HG02759 (cell line): ENCODE measurements at regions not wholly inside any gene's neighbourhood (a gene's known extent, or its start where the extent isn't known, plus 50 kb on each side); places are given as distances from the start of the nearest gene placed in this dataset.
"Not testable (repeated sequence)": the region's sequence is repeated elsewhere in the genome, so short reads cannot be mapped to it uniquely, and the experiment has no call there.

Experiments
- ATAC-seq: cut with Tn5 transposase; IDR thresholded peaks from one replicate; pipeline ENCODE4 v1.9.1; 2021; ENCODE audit warnings: mild to moderate bottlenecking, moderate library complexity; ENCODE audit not compliant: unreplicated experiment

GRCh38 chr4:24212642-24213041 lies 322.8 kb upstream of the PPARGC1A start:
- ATAC-seq: no peak

DNA sequence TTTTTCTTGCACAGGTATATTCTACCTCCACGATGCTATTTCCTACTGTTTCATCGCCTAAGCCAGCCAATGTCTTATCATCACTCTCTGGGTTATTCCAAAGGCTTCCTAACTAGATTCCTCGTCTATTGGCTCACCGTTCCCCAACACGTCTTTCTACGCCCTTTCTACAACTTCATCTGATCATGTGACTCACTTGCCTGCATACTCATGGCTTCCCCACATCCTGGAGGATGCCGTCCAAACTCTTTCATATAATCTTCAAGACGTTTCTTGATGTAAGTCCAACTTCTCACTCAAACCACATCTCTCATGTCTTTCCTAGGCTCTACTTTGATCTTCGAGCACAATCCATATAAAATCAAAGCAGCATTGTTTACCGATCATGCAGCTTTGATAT lies 322.0 kb upstream of the PPARGC1A start:
- no peak for ATAC-seq

- ATAC-seq: no peak
These were observed 320.6 kb upstream of the PPARGC1A start for GRCh38 chr4:24210332-24210902.

DNA sequence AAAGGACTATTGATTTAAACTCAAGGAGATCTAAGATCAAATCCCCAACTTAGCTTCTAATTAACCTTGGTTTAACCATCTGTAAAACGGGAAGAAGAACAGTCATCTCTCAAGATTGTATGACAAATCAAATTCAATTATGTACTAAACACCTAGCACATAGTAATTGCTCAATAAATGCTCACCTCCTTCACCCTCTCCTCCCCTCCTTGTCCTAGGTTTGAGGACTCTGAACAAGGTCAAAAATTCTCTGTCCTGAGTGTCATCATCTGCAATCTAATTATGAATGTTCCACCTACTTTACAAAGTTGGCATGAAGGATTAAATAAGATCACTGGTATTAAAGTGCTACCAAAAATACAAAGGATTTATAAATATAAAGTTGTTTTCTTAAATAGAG lies 320.1 kb upstream of the PPARGC1A start:
- no peak for ATAC-seq

DNA sequence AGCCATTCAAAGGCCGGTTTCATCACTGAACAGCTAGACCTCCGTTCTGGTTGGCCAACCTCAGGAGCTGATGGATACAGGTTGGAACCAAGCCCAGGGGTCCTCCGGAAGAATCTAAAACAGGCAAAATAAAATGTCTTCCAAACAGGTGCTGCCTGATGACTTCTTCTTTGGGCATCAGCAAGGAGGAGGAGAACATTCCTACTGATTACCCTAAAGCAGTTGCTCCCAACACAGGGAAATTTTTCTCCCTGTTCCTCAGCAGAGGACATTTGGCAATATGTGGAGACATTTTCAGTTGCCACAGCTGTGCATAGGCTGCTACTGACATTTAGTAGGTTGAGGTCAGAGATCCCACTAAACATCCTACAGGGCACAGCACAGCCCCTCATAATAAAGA lies 319.3 kb upstream of the PPARGC1A start:
- no peak for ATAC-seq

DNA sequence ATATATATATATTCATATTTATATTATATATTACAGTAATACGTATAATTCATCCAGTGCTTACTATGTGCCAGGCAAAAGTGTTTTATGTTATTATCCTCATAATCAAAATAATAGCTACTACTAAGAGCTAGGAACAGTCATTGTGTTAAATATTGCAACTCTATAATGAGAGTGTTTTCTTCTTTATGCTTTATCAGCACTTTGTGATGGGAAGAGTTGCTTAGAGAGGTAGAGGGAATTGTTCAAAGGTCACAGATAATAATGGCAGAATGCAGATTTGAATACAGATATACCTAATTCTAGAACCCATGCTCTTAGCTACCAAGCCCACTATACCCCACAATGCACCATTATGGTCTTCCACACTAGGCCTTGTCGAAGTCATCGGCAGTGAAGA lies 318.8 kb upstream of the PPARGC1A start:
- no peak for ATAC-seq

- not testable (repeated sequence) for ATAC-seq
These were observed 314.9 kb upstream of the PPARGC1A start for GRCh38 chr4:24204708-24205107.

DNA sequence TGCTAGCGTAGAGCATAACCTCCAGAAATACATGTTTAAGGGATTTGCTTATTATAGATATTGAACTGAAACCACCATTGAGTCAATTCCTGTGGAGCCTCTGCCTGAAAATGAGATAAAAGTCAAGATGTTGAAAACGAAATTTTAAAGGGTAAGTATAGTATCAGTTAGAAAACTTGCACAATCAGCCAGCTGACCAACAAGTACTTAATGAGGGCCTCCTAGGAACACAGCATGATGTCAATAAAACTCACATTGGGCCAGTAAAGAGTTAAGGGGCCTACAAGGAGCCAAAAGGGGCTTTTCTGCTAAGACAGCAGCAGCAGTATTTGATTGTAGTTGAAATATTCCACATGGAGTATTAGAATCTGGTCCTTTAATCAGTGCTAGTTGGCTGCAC lies 314.1 kb upstream of the PPARGC1A start:
- ATAC-seq: no peak

GRCh38 chr4:24202579-24202978 lies 312.7 kb upstream of the PPARGC1A start:
- ATAC-seq: no peak

GRCh38 chr4:24197955-24198354 lies 308.1 kb upstream of the PPARGC1A start:
- ATAC-seq: no peak

DNA sequence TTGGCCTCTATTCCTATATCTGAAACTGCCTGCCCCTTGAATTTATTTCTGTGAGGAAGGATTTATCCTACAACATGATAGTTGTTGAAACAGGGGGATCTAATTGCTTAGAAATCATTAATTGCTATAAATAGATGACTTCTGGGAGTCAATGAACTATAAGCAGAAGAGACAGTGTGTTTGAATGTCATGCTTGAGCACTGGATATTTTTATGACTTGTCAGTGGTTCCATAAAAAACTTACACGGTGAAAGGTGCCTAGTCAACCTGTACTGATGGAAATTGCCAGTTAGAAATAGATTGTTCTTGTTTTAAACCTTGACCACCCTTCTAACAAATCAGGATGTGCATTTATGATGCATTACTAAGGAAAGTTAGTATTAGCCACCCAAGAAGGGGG lies 306.9 kb upstream of the PPARGC1A start:
- ATAC-seq: no peak

GRCh38 chr4:24195991-24196736 lies 306.3 kb upstream of the PPARGC1A start:
- ATAC-seq: no peak

DNA sequence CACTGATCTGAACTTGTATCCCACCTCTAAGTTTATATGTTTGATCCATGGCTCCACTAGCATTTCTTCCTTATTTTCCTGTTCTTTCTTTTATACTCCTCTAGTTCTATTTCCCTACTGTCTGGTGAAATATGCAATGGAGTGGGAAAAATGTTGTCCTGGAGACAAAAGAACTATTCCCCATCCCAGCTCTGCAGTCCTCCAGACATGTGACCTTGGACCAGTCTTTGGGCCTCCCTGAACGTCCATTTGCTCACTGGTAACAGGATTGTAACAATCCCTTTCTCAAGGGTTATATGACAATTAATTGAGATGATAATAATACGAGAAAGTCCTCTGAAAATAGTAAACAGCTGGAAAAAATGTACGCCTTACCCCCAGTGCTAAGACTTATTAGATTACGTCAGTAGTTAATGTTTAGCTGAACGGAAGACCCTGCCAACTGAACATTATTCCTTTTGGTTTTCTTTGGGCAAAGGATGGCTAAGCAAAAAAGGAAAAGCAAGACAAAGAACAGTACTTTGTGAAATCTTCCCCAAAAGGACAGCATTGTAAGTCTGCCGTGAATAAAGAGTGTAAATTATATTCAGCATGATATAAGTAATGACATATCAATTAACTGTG lies 302.3 kb upstream of the PPARGC1A start:
- ATAC-seq: no peak

GRCh38 chr4:24190761-24191695 lies 301.2 kb upstream of the PPARGC1A start:
- ATAC-seq: no peak

- ATAC-seq: no peak
These were observed 298.6 kb upstream of the PPARGC1A start for GRCh38 chr4:24188459-24188858.

GRCh38 chr4:24186466-24186865 lies 296.6 kb upstream of the PPARGC1A start:
- no peak for ATAC-seq

DNA sequence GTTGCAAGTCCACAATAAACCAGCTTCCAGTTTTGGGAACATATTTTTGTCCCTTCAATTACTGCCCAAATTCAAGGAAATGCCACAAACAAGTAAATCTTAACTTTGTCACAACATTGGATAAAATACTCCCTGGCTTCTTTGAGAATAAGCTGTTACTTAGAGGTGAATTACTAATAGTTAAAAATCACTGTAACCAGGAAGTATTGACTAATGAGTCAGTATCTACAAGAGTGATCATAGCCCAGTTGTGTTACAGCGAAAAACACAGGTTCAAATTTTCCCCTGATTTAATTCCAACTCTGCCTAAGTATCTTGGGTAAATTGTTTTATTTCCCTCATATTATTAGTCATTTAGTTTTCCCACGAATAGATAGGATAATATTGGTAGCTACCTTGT lies 291.2 kb upstream of the PPARGC1A start:
- no peak for ATAC-seq

DNA sequence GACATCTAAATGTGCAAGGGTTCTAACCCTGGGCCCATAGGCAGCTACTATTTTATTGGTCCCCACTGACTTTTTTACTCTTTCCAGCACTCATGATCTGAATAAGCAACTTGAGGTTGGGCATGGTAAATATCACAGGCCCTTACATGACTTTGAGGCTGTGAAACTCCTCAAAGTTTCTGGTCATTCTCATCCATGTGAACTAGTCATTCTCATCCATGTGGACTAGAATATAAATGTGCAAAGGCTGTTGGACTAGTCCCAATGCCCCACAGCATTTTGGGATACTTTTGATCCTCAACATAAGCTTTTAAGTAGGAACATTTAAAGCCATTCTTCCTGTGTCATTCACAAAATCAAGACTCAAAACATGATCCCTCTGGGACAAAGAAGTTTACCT lies 290.7 kb upstream of the PPARGC1A start:
- no peak for ATAC-seq

GRCh38 chr4:24179201-24179840 lies 289.5 kb upstream of the PPARGC1A start:
- ATAC-seq: no peak

DNA sequence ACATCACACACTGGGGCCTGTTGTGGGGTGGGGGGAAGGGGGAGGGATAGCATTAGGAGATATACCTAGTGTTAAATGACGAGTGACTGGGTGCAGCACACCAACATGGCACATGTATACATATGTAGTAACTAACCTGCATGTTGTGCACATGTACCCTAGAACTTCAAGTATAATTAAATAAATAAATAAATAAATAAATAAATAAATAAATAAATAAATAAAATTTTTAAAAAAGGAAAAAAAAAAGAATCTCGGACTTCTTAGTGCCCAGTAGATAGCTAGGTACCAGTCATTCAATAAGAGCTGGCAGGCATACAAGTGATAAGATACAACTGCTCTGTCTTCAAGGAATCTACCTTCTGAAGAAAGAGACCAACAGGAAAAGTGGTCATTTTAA lies 287.6 kb upstream of the PPARGC1A start:
- ATAC-seq: not testable (repeated sequence)

DNA sequence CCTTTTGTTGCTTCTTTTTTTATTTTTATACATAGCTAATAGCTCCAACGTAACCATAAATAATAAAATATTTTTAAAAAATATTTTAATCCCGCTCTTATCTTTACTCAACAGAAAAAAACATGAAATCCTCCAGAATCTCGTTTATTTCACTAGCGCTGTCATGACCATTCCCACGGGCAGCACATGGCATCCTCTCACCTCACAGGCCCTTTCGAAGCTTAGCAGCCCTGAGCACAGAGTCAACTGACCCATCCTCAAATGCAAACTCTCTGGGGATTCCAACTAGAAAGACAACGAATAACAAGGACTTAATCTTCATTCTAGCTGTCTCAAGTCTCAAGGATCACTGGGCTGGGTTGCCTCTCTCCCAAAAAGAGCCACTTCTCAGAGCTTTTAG lies 285.9 kb upstream of the PPARGC1A start:
- no peak for ATAC-seq
